IMR-90 (cell line): ENCODE measurements at regions not wholly inside any gene's neighbourhood (a gene's known extent, or its start where the extent isn't known, plus 50 kb on each side); places are given as distances from the start of the nearest gene placed in this dataset.

ENCODE experiments used
- MAZ ChIP-seq: IDR thresholded peaks from 2 replicates; pipeline ENCODE4 v1.6.1; 2012; ENCODE audit warnings: low read depth, mild to moderate bottlenecking, low read length, improper control_type of control experiment, moderate library complexity, borderline replicate concordance
- POLR2A ChIP-seq: IDR thresholded peaks from 2 replicates; pipeline ENCODE4 v1.6.1; 2012; ENCODE audit warnings: mild to moderate bottlenecking, low read depth, low read length
- RAD21 ChIP-seq: IDR thresholded peaks from 2 replicates; pipeline ENCODE4 v1.6.1; 2012; ENCODE audit warnings: low read length, improper control_type of control experiment
- SMC3 ChIP-seq: fragments of 150-350 bp; IDR thresholded peaks from 2 replicates; pipeline ENCODE4 v1.6.1; 2016; ENCODE audit warnings: low read depth, mild to moderate bottlenecking, antibody characterized with exemption, low read length, moderate library complexity
- TF ChIP-seq, protein P1 (sequence below): conservative IDR thresholded peaks from 2 replicates; pipeline ENCODE4 v1.5.1; 2012; ENCODE audit warnings: mild to moderate bottlenecking, low read depth, low read length, improper control_type of control experiment

DNA sequence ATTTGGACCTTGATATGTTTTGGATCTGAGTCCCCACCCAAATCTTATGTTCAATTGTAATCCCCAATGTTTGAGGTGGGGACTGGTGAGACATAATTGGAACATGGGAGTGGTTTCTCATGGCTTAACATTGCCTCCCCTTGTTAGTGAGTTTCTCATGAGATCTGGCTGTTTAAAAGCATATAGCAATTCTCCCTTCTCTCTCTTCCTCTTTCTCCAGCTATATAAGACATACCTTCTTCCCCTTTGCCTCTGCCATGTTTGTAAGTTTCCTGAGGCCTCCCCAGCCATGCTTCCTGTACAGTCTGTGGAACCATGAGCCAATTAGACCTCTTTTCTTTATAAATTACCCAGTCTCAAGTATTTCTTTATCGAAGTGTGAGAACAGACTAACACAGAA, 692.4 kb downstream of the KCNT2 start:
- TF ChIP-seq, protein P1, sequence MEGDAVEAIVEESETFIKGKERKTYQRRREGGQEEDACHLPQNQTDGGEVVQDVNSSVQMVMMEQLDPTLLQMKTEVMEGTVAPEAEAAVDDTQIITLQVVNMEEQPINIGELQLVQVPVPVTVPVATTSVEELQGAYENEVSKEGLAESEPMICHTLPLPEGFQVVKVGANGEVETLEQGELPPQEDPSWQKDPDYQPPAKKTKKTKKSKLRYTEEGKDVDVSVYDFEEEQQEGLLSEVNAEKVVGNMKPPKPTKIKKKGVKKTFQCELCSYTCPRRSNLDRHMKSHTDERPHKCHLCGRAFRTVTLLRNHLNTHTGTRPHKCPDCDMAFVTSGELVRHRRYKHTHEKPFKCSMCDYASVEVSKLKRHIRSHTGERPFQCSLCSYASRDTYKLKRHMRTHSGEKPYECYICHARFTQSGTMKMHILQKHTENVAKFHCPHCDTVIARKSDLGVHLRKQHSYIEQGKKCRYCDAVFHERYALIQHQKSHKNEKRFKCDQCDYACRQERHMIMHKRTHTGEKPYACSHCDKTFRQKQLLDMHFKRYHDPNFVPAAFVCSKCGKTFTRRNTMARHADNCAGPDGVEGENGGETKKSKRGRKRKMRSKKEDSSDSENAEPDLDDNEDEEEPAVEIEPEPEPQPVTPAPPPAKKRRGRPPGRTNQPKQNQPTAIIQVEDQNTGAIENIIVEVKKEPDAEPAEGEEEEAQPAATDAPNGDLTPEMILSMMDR = no peak
- no peak for TF ChIP-seq POLR2A
- TF ChIP-seq MAZ = no peak
- TF ChIP-seq SMC3 = no peak
- no peak for TF ChIP-seq RAD21
